Prostate gland (tissue), 2 donors: ENCODE measurements at regions not wholly inside any gene's neighbourhood (a gene's known extent, or its start where the extent isn't known, plus 50 kb on each side); places are given as distances from the start of the nearest gene placed in this dataset.
"Not testable (repeated sequence)": the region's sequence is repeated elsewhere in the genome, so short reads cannot be mapped to it uniquely, and the experiment has no call there.

Source experiments
- DNase-seq: peaks from one replicate; pipeline ENCODE4 v3.0.0-alpha.2; 2019; ENCODE audit warnings: low spot score
- H3K27ac ChIP-seq, 2 donors: fragments of 200-600 bp; sonication (generic); 2 replicates each; pipeline ENCODE4 v1.5.1; 2017 to 2019
- H3K27me3 ChIP-seq: fragments of 200-600 bp; sonication (generic); replicated peaks from 2 replicates; pipeline ENCODE4 v1.5.1; 2019; ENCODE audit not compliant: insufficient read depth
- H3K36me3 ChIP-seq, 2 donors: fragments of 200-600 bp; sonication (generic); 1 replicate in 1 of 2; 2 replicates in 1 of 2; pipeline versions ENCODE4 v1.5.1 to v1.8.1; 2017 to 2019
- H3K4me1 ChIP-seq: fragments of 200-600 bp; sonication (generic); replicated peaks from 2 replicates; pipeline ENCODE4 v1.5.1; 2019
- H3K4me3 ChIP-seq, 2 donors: fragments of 200-600 bp; sonication (generic); 2 replicates each; pipeline ENCODE4 v1.5.1; 2017 to 2019
- H3K9me3 ChIP-seq: fragments of 200-600 bp; sonication (generic); 2 replicates; pipeline ENCODE4 v1.5.1; 2017
- POLR2A ChIP-seq: fragments of 450-650 bp; IDR thresholded peaks from one replicate; pipeline ENCODE4 v1.6.1; 2016; ENCODE audit warnings: antibody characterized with exemption, mild to moderate bottlenecking
- POLR2AphosphoS5 ChIP-seq: sonication (generic); formaldehyde crosslinking; IDR thresholded peaks from one replicate; pipeline ENCODE4 v1.6.1; 2017; ENCODE audit warnings: antibody characterized with exemption
- WGBS: methylation state at CpG from one replicate; pipeline ENCODE4 v1.1.5; 2018; 5-methylcytosine and 5-hydroxymethylcytosine counted together
- intact Hi-C: fragments of 100-400 bp; cut with DNase I; formaldehyde crosslinking; loops from one replicate; pipeline ENCODE4 v1.14.2; 2022
- TF ChIP-seq, protein P1 (sequence below), 4 experiments: fragments of 200-600 bp in 2 of 4; fragments of 450-650 bp in 2 of 4; sonication (generic) in 2 of 4; IDR thresholded peaks; 1 replicate in 3 of 4; 2 replicates in 1 of 4; pipeline ENCODE4 v1.5.1; 2016 to 2019; ENCODE audit warnings: antibody characterized with exemption in 4 of 4, mild to moderate bottlenecking in 2 of 4, moderate library complexity in 2 of 4

- H3K27me3 ChIP-seq, H3K36me3 ChIP-seq, DNase-seq, H3K4me3 ChIP-seq, intact Hi-C loops, H3K4me1 ChIP-seq, H3K27ac ChIP-seq, H3K9me3 ChIP-seq: not testable (repeated sequence)
- 26% methylated on average over 8 of the region's 8 CpGs for WGBS
These were observed 3051.6 kb downstream of the RPIA start for GRCh38 chr2:91742973-91743490.

GRCh38 chr2:91743910-91744309, 3052.4 kb downstream of the RPIA start:
- 81% methylated on average over 1 of the region's 1 CpG for WGBS
- H3K4me1 ChIP-seq, DNase-seq, H3K4me3 ChIP-seq, intact Hi-C loops, H3K27me3 ChIP-seq, H3K9me3 ChIP-seq, H3K27ac ChIP-seq, H3K36me3 ChIP-seq: not testable (repeated sequence)

- H3K9me3 ChIP-seq, H3K27ac ChIP-seq, intact Hi-C loops, H3K36me3 ChIP-seq, H3K4me1 ChIP-seq, DNase-seq, H3K27me3 ChIP-seq, H3K4me3 ChIP-seq: not testable (repeated sequence)
- 50% methylated on average over 10 of the region's 16 CpGs for WGBS
These were observed 3053.2 kb downstream of the RPIA start for GRCh38 chr2:91744700-91745141.

DNA sequence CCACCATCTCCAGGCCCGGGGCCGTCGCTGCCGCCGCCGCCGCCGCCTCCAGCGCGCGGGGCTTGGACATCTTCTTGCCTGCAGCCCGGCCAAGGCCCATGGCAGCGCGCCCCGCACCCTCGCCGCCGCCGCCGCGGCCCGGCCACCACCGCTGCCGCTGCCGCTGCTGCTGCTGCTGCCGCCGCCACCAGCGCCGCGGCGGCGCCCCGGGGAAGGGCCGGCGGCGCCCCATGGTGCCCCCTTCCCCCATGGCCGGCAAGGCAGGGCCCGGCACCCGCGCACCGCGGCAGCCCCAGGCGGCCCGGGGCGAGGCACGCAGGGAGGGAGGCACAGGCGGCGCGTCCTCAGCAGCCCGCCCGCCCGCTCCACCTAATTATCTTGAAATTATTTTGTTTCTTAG, 3057.4 kb downstream of the RPIA start:
- 5% methylated on average over 38 of the region's 52 CpGs for WGBS
- TF ChIP-seq POLR2A: no peak
- TF ChIP-seq, protein P1, sequence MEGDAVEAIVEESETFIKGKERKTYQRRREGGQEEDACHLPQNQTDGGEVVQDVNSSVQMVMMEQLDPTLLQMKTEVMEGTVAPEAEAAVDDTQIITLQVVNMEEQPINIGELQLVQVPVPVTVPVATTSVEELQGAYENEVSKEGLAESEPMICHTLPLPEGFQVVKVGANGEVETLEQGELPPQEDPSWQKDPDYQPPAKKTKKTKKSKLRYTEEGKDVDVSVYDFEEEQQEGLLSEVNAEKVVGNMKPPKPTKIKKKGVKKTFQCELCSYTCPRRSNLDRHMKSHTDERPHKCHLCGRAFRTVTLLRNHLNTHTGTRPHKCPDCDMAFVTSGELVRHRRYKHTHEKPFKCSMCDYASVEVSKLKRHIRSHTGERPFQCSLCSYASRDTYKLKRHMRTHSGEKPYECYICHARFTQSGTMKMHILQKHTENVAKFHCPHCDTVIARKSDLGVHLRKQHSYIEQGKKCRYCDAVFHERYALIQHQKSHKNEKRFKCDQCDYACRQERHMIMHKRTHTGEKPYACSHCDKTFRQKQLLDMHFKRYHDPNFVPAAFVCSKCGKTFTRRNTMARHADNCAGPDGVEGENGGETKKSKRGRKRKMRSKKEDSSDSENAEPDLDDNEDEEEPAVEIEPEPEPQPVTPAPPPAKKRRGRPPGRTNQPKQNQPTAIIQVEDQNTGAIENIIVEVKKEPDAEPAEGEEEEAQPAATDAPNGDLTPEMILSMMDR (IDR thresholded peaks at IDR 0.05): no peak
- TF ChIP-seq POLR2AphosphoS5: no peak
- Histone ChIP-seq H3K27me3 (no peaks in the 10 kb centered on the region), H3K4me1 (no peaks in the 10 kb centered on the region), H3K36me3 (no peaks in the 10 kb centered on the region), H3K9me3 (no peaks in the 10 kb centered on the region), H3K4me3 (no peak overlapping the region), H3K27ac (no peak overlapping the region)
- intact Hi-C loops: no loop called here
- no peak for DNase-seq

- DNase-seq, H3K4me3 ChIP-seq, H3K36me3 ChIP-seq, intact Hi-C loops, H3K27me3 ChIP-seq, H3K9me3 ChIP-seq, H3K4me1 ChIP-seq, H3K27ac ChIP-seq: not testable (repeated sequence)
- WGBS: 66% methylated on average over 8 of the region's 12 CpGs
These were observed 3058.2 kb downstream of the RPIA start for GRCh38 chr2:91749665-91750064.

DNA sequence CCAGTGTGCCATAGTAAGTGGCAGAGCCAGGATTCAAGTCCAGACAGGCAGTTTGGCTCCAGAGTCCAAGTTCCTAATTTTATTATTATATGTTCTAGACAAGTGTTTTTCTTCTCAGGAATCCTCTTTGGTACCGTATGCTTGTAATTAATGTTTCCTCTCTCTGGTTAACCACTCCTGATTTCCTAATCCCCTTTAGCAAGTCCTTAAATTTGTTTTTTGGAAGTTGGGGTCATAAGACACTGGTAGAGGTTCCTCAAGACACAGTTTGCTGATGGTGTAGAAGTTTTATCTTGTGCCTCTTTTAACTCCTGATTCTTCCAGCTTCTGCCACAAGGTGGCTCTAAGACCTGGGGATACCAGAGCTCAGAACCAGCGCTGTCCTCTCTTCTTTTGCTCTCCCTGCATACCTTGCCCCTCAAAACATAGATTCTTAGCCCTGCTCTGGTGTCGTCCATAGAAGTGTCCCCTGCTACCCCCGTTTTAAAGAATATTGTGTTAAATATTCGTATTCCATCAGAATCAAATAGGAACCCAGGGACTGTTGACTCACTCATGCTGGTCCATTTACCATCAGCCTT, 3068.0 kb downstream of the RPIA start:
- DNase-seq, H3K27ac ChIP-seq, H3K4me1 ChIP-seq, H3K4me3 ChIP-seq, intact Hi-C loops, H3K27me3 ChIP-seq, H3K9me3 ChIP-seq, H3K36me3 ChIP-seq: not testable (repeated sequence)
- 25% methylated on average over 5 of the region's 5 CpGs for WGBS

- H3K36me3 ChIP-seq, DNase-seq, H3K27me3 ChIP-seq, H3K4me3 ChIP-seq, H3K9me3 ChIP-seq, H3K27ac ChIP-seq, H3K4me1 ChIP-seq, intact Hi-C loops: not testable (repeated sequence)
- 56% methylated on average over 5 of the region's 5 CpGs for WGBS
These were observed 3069.2 kb downstream of the RPIA start for GRCh38 chr2:91760672-91761071.

DNA sequence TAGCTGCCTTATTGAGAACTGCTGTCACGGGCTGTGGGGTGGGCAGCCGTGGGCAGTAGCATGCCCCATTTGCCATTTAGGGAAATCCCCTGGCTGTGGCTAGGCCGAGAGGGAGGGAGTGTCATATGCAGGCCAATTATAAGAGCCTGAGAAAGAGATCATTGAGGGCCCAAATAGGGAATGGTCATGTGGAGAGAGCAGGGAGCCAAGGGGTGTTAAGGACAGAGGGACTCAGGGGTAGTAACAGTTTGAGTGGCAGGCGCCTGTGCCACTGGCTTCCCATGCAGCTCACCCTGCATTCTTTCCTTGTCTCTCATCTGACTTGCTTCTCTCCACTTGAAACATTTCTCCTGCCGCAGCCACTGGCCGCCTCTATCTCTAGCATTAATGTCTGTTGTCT, 3070.8 kb downstream of the RPIA start:
- DNase-seq, H3K27me3 ChIP-seq, H3K27ac ChIP-seq, H3K4me1 ChIP-seq, intact Hi-C loops, H3K36me3 ChIP-seq, H3K4me3 ChIP-seq, H3K9me3 ChIP-seq: not testable (repeated sequence)
- WGBS: 93% methylated on average over 3 of the region's 6 CpGs

GRCh38 chr2:91763710-91764109, 3072.2 kb downstream of the RPIA start:
- 62% methylated on average over 4 of the region's 4 CpGs for WGBS
- H3K27me3 ChIP-seq, H3K4me3 ChIP-seq, intact Hi-C loops, DNase-seq, H3K27ac ChIP-seq, H3K4me1 ChIP-seq, H3K9me3 ChIP-seq, H3K36me3 ChIP-seq: not testable (repeated sequence)

DNA sequence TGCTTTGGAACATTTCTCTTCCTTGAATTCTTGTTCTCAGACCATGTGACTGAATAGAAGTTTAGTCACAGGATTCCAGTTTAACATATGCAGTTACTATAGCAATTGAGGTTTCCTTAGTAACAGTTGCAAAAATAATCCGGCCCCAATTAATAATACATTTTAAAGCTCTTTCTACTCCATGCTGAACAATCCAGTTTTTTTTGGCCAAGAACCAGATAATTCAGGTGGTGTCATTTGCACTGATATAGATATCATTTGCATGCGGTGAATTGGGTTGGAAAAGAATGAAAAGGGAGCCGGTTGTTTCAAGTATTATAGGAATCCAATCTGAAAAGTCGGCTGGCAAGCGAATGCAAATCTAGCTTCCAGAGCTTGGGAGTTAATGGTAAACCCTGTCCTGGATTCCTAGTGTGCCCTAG, 3073.1 kb downstream of the RPIA start:
- H3K27me3 ChIP-seq, H3K9me3 ChIP-seq, H3K4me1 ChIP-seq, H3K27ac ChIP-seq, intact Hi-C loops, H3K4me3 ChIP-seq, H3K36me3 ChIP-seq, DNase-seq: not testable (repeated sequence)
- 34% methylated on average over 5 of the region's 5 CpGs for WGBS

DNA sequence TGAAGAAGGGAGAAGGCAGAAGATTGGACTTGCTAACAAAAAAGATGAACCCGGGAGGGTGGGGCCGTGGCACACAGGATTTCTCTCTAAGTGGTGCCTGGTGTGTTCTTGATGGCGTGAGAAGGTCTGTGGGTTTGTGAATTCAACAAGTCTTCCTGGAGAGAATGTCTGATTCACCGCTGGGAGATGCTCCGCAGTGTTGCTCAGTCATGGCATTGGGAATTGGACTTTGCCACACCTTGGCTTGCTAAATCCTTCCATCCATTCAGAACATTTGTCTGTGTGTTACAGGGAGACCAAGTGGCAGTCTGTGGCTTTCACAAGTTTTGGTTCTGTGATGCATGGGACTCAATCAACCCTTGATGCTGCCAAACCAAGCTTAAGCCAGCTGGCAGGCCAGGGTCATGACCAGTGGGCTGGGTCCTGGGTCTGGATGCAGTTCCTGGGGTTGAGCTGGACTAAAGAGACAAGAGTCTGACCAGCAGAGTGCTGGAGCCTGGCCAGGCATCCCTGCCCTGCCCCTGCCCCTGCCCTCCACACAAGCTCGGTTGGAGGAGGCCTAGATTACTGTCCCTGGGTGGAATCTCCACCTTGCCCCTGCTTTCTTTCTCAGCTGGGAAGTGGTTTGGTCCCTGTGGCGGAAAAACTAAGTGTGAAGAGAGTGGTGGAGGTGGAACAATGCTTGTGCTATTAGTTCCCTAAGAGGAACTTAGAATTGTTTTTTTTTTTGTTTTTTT, 3073.7 kb downstream of the RPIA start:
- H3K4me3 ChIP-seq, H3K36me3 ChIP-seq, intact Hi-C loops, H3K9me3 ChIP-seq, H3K27me3 ChIP-seq, H3K4me1 ChIP-seq, H3K27ac ChIP-seq, DNase-seq: not testable (repeated sequence)
- 73% methylated on average over 5 of the region's 7 CpGs for WGBS
